IMR-90 (cell line): ENCODE measurements at regions not wholly inside any gene's neighbourhood (a gene's known extent, or its start where the extent isn't known, plus 50 kb on each side); places are given as distances from the start of the nearest gene placed in this dataset.

Experiments
- ATAC-seq: fragments of 200-7000 bp; cut with Tn5 transposase; 2 replicates; pipeline ENCODE4 v1.9.1; 2020; ENCODE audit warnings: low read depth, mild to moderate bottlenecking, moderate library complexity
- BruUV-seq: library from RNA; stranded (reverse); fragments of 400-500 nt; replicated peaks from 2 replicates; lab custom pipeline; 2021; lab: Mats Ljungman, UMichigan
- CTCF ChIA-PET: fragments of 300-600 bp; formaldehyde crosslinking; extraction: SDS; loops from one replicate; lab custom pipeline; 2021; ENCODE audit warnings: antibody characterized with exemption; lab: Yijun Ruan, JAX
- POLR2A ChIA-PET: fragments of 300-600 bp; sonication (Branson Sonifier 250); formaldehyde crosslinking; loops from one replicate; lab custom pipeline; 2022; ENCODE audit warnings: antibody characterized with exemption; ENCODE audit not compliant: unreplicated experiment; lab: Charles Lee
- DNase-seq: peaks from one replicate; pipeline ENCODE4 v3.0.0; 2013
- H2AFZ ChIP-seq: replicated peaks from 2 replicates; pipeline ENCODE3; 2013; ENCODE audit warnings: low read length, mild to moderate bottlenecking; ENCODE audit not compliant: poor library complexity
- H2AK5ac ChIP-seq: 2 replicates; pipeline ENCODE4 v1.6.1; 2013; ENCODE audit warnings: low read depth, low read length, inconsistent platforms
- H2AK9ac ChIP-seq: replicated peaks from 2 replicates; pipeline ENCODE3; 2013; ENCODE audit warnings: mild to moderate bottlenecking, low read depth, low read length, moderate library complexity; ENCODE audit not compliant: poor library complexity
- H2BK120ac ChIP-seq: 2 replicates; pipeline ENCODE4 v1.6.1; 2013; ENCODE audit warnings: low read depth, low read length, inconsistent platforms
- H2BK15ac ChIP-seq: 3 replicates; pipeline ENCODE4 v1.6.1; 2013; ENCODE audit warnings: low read depth, low read length, inconsistent platforms
- H2BK20ac ChIP-seq: 2 replicates; pipeline ENCODE4 v1.6.1; 2013; ENCODE audit warnings: low read depth, mild to moderate bottlenecking, inconsistent platforms, low read length, moderate library complexity
- H2BK5ac ChIP-seq: 2 replicates; pipeline ENCODE4 v1.6.1; 2013; ENCODE audit warnings: mild to moderate bottlenecking, low read depth, low read length, inconsistent platforms; ENCODE audit not compliant: poor library complexity, severe bottlenecking
- H3K14ac ChIP-seq: replicated peaks from 2 replicates; pipeline ENCODE4 v1.6.1; 2013; ENCODE audit warnings: low read depth, low read length, inconsistent platforms
- H3K18ac ChIP-seq: 2 replicates; pipeline ENCODE4 v1.6.1; 2013; ENCODE audit warnings: low read depth, low read length, control low read depth
- H3K23ac ChIP-seq: 2 replicates; pipeline ENCODE4 v1.6.1; 2013; ENCODE audit warnings: low read depth, low read length, inconsistent platforms
- H3K27ac ChIP-seq: 2 replicates; pipeline ENCODE4 v1.5.1; 2013; ENCODE audit warnings: mild to moderate bottlenecking, control low read depth, low read length; ENCODE audit not compliant: insufficient read depth
- H3K27me3 ChIP-seq: 2 replicates; pipeline ENCODE4 v1.6.1; 2013; ENCODE audit warnings: low read length; ENCODE audit not compliant: control insufficient read depth, insufficient read depth
- H3K36me3 ChIP-seq: 2 replicates; pipeline ENCODE4 v1.6.1; 2013; ENCODE audit warnings: low read length, mixed read lengths; ENCODE audit not compliant: control insufficient read depth, insufficient read depth
- H3K4ac ChIP-seq: 2 replicates; pipeline ENCODE4 v1.6.1; 2013; ENCODE audit warnings: low read depth, low read length, inconsistent platforms
- H3K4me1 ChIP-seq: 2 replicates; pipeline ENCODE4 v1.6.1; 2013; ENCODE audit warnings: low read length, mixed read lengths; ENCODE audit not compliant: control insufficient read depth, insufficient read depth
- H3K4me2 ChIP-seq: 2 replicates; pipeline ENCODE4 v1.6.1; 2013; ENCODE audit warnings: low read depth, mild to moderate bottlenecking, control low read depth, low read length, moderate library complexity
- H3K4me3 ChIP-seq: 2 replicates; pipeline ENCODE4 v1.5.1; 2013; ENCODE audit warnings: low read depth, mild to moderate bottlenecking, control low read depth, low read length, moderate library complexity; ENCODE audit not compliant: insufficient read depth
- H3K56ac ChIP-seq: 2 replicates; pipeline ENCODE4 v1.6.1; 2013; ENCODE audit warnings: low read length, inconsistent platforms; ENCODE audit not compliant: insufficient read depth; ENCODE audit errors: extremely low read depth
- H3K79me1 ChIP-seq, 2 experiments: 2 replicates each; pipeline ENCODE4 v1.6.1; 2013; ENCODE audit warnings: low read length in 2 of 2, inconsistent platforms in 1 of 2, low read depth in 1 of 2
- H3K9ac ChIP-seq: 2 replicates; pipeline ENCODE4 v1.6.1; 2013; ENCODE audit warnings: low read depth, low read length, control low read depth
- H3K9me1 ChIP-seq: 2 replicates; pipeline ENCODE4 v1.6.1; 2013; ENCODE audit warnings: low read length, inconsistent platforms; ENCODE audit not compliant: insufficient read depth
- H3K9me3 ChIP-seq: 2 replicates; pipeline ENCODE4 v1.6.1; 2013; ENCODE audit warnings: low read length; ENCODE audit not compliant: control insufficient read depth, insufficient read depth
- H4K20me1 ChIP-seq: 2 replicates; pipeline ENCODE4 v1.6.1; 2013; ENCODE audit warnings: low read length, inconsistent platforms; ENCODE audit not compliant: insufficient read depth
- H4K5ac ChIP-seq: 2 replicates; pipeline ENCODE4 v1.6.1; 2013; ENCODE audit warnings: mild to moderate bottlenecking, low read depth, low read length, control low read depth
- H4K8ac ChIP-seq, 2 experiments: 2 replicates each; pipeline ENCODE4 v1.6.1; 2013; ENCODE audit warnings: low read depth in 2 of 2, low read length in 2 of 2, control low read depth in 1 of 2, inconsistent platforms in 1 of 2
- H4K91ac ChIP-seq: 2 replicates; pipeline ENCODE4 v1.6.1; 2013; ENCODE audit warnings: low read depth, low read length, inconsistent platforms; ENCODE audit not compliant: insufficient read depth
- BHLHE40 ChIP-seq: fragments of 150-350 bp; IDR thresholded peaks from 2 replicates; pipeline ENCODE4 v1.6.1; 2016; ENCODE audit warnings: mild to moderate bottlenecking, low read depth, low read length
- CHD1 ChIP-seq: IDR thresholded peaks from 2 replicates; pipeline ENCODE4 v1.6.1; 2012; ENCODE audit warnings: low read depth, low read length, improper control_type of control experiment
- MXI1 ChIP-seq: IDR thresholded peaks from 2 replicates; pipeline ENCODE4 v1.6.1; 2012; ENCODE audit warnings: low read depth, mild to moderate bottlenecking, low read length, moderate library complexity, borderline replicate concordance
- NFE2L2 ChIP-seq: fragments of 150-350 bp; IDR thresholded peaks from 2 replicates; pipeline ENCODE4 v1.6.1; 2016; ENCODE audit warnings: low read depth, mild to moderate bottlenecking, low read length
- RCOR1 ChIP-seq: IDR thresholded peaks from 2 replicates; pipeline ENCODE4 v1.6.1; 2012; ENCODE audit warnings: mild to moderate bottlenecking, low read length, improper control_type of control experiment; ENCODE audit not compliant: insufficient replicate concordance
- SMC3 ChIP-seq: fragments of 150-350 bp; IDR thresholded peaks from 2 replicates; pipeline ENCODE4 v1.6.1; 2016; ENCODE audit warnings: low read depth, mild to moderate bottlenecking, antibody characterized with exemption, low read length, moderate library complexity
- dilution Hi-C: fragments of 300-500 bp; cut with HindIII; formaldehyde crosslinking; loops from one replicate; pipeline ENCODE4 v1.14.3; 2018; ENCODE audit warnings: low sequenced_read_pairs; ENCODE audit not compliant: unreplicated experiment
- in situ Hi-C: fragments of 300-500 bp; cut with MboI; formaldehyde crosslinking; loops from 3 replicates; pipeline ENCODE4 v1.14.3; 2019; ENCODE audit warnings: low sequenced_read_pairs, inconsistent platforms, mixed read lengths
- intact Hi-C: fragments of 100-400 bp; cut with micrococcal nuclease; formaldehyde crosslinking; loops from 2 replicates; pipeline ENCODE4 v1.10.0; 2022
- TF ChIP-seq, protein P1 (sequence below): fragments of 150-350 bp; IDR thresholded peaks from 2 replicates; pipeline ENCODE4 v1.6.1; 2016; ENCODE audit warnings: low read depth, mild to moderate bottlenecking, low read length, moderate library complexity, borderline replicate concordance

- no peak for DNase-seq
- Histone ChIP-seq H3K4me1 (no peaks in the 10 kb centered on the region), H3K36me3 (no peaks in the 10 kb centered on the region), H3K4me2 (no peak overlapping the region), H2BK120ac (no peak overlapping the region), H2AK9ac (no peak overlapping the region), H3K79me1 (no peaks in the 10 kb centered on the region), H3K4me3 (no peak overlapping the region), H4K8ac (no peak overlapping the region), H3K9ac (no peak overlapping the region), H3K18ac (no peak overlapping the region), H3K27ac (no peak overlapping the region), H2BK5ac (no peak overlapping the region), H3K9me1 (no peaks in the 10 kb centered on the region), H3K9me3 (no peaks in the 10 kb centered on the region), H4K5ac (no peak overlapping the region), H2AK5ac (no peak overlapping the region), H3K56ac (no peak overlapping the region), H3K23ac (no peak overlapping the region), H4K20me1 (no peaks in the 10 kb centered on the region), H2BK15ac (no peak overlapping the region), H3K27me3 (no peaks in the 10 kb centered on the region), H2BK20ac (no peak overlapping the region), H2AFZ (no peak overlapping the region), H4K91ac (no peak overlapping the region), H3K14ac (no peak overlapping the region), H3K4ac (no peak overlapping the region)
- ATAC-seq, result no peak
- in situ Hi-C loops, result no loop called here
- TF ChIP-seq BHLHE40 (no peak), NFE2L2 (no peak), MXI1 (no peak), RCOR1 (no peak), SMC3 (no peak), CHD1 (no peak)
- TF ChIP-seq, protein P1, sequence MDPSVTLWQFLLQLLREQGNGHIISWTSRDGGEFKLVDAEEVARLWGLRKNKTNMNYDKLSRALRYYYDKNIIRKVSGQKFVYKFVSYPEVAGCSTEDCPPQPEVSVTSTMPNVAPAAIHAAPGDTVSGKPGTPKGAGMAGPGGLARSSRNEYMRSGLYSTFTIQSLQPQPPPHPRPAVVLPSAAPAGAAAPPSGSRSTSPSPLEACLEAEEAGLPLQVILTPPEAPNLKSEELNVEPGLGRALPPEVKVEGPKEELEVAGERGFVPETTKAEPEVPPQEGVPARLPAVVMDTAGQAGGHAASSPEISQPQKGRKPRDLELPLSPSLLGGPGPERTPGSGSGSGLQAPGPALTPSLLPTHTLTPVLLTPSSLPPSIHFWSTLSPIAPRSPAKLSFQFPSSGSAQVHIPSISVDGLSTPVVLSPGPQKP, result no peak
- POLR2A ChIA-PET, result no interaction called here
- dilution Hi-C loops, result no loop called here
- CTCF ChIA-PET, result interaction anchor here (0.7 kb wide), 1 partner anchor 436 kb away, joined by 3 read pairs; no protein-coding TSS in a partner anchor
- intact Hi-C loops, result no loop called here
- BruUV-seq, result no TSS peak
Observed at GRCh38 chr1:168861421-168862004, 132.5 kb upstream of the DPT start.
